DMS114 treated with DMSO at 0.1 percent for 48 hours (cell line): ENCODE measurements at regions not wholly inside any gene's neighbourhood (a gene's known extent, or its start where the extent isn't known, plus 50 kb on each side); places are given as distances from the start of the nearest gene placed in this dataset.
"Not testable (repeated sequence)": the region's sequence is repeated elsewhere in the genome, so short reads cannot be mapped to it uniquely, and the experiment has no call there.

Experiments used
- DNase-seq: peaks from one replicate; lab custom pipeline; 2025; ENCODE audit not compliant: unreplicated experiment; lab: John Stamatoyannopoulos, UW

DNA sequence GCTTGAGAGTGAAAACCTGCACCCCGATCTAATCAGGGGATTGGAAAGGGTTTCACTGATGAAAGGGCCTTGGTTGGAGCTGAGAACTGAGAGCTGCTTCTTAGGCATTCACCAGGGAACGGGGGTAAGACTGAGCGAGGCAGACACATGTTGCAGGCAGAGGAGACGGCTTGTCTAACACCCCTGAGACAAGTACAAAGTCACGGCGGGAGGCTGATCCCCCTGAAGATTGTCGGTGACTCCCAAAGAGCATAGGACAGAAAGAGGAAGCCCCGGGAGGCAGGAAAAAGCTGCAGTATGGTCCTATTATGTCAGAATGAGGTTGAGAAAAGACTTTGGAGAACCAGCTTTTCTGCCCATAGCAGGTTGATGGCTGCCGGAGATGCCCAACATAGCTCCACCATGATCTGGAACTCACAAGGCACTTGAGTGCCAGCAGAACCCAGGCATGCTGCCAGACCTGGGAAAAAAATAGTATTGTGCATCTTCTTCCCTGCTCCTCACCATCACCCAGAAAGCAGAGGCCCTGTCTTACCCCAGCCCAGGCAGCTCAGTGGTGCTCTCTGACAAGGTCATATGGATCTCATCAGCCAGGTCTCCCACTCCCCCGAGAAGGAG lies 463.9 kb upstream of the PROX1 start:
- no peak for DNase-seq

DNA sequence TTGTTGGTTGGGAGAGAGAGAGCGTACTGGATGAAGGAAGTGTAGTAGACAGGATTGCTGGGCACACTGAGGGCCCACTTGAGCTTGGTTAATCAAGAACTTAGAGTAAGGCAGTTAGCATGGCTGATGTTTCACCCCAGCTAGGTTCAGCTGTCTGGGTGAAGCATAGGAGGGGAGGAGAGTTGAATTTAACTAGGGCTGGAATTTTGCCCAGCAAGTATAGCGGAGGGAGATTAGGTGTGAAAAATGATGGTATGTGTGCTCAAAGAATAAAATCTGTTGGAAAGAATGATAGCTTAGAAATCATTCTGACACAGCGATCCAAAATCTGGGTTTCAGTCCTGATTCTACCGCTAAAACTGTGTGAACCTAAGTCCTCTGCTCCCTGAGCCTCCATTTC lies 461.5 kb upstream of the PROX1 start:
- DNase-seq = no peak

DNA sequence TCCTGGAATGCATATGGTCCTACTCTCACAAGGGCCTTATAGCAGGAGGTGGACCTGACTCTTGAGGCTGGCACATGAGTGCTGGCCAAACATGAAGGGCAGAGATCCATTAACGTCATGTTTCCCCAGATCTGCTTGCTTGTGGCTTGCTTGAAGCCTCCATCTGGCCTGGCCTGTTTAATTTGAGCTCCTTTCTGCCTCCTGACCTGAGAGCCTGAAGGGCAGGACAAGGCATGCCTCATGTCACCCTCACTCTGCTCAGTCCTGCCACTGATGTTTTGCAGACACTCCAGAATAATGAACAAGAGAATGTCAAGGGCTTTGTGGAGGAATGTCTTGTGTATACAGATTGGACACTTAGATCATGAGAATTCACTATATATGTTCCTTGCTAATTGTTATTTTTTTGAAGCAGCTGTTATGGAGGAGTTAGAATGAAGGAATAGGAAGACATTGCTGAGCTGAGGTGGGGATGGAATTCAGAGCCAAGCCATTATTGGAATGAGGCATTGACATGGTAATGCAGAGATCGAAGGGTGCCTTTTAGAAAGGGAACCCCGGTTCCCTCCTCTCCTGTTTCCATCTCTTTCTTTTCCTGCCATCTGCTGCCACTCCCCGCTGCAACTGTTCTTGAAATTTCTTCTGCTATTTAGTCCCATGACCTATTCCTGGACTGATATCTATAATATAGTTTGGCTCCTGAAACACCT lies 457.0 kb upstream of the PROX1 start:
- no peak for DNase-seq

DNA sequence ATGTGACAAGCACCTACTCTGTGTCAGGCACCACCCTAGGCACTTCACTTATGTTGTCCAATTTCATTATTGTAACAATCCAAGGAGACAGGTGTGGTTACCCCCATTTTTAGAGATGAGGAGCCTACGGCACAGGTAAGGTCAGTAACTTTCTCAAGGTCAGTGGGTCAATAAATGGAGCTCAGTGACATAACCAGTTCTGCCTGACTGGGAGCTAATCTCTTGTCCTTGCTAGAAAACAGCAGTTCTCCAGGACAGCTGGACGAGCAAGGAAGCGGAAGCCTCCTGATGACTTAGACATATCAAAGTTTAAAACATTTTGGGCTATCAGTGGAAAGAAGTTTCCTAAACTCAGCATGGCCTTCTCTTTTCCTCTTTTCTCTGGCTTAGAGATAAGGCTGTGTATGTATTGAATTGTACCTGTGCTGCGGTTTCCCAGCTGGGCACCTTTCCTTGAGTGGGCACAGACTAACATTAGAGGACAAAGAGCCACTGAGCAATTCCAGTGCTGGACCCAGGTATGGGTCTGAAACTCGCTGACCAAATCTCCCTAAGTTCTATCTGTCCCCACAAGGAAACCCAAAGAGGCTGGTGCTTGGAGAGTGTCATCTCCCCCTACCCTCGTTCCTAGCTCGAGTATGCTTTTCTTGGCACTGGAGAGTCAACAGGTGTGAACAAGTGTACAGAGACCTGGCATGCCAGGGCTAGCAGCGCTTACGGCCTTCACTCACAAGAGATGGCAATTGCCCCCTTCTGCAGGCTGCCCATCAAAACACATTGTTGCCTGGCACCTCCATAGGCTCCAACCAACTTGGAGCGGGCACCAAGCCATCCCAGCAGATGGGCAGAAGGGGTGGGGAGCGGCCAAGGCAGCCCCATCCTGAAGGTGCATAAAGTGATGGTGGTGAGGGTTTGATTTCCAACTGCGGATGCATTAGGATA lies 456.1 kb upstream of the PROX1 start:
- no peak for DNase-seq

DNA sequence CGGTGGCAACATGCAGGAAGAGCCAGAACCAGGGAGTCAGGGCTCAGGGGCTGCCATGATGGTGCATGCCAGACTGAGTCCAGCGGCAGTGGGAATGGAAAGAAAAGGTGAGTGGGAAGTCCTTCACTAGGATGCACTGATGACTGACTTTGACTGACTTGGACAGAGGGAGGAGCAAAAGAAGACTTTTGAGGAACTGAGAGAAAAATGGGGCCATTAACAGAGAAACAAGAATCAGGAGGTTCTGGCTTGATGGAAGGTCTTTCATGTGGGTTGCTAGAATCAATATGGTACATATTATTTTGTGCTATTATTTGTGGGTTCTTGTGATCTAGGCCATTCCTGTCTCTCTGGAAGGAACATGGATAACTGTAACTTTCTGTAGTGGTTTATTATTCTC lies 454.6 kb upstream of the PROX1 start:
- DNase-seq = no peak

DNA sequence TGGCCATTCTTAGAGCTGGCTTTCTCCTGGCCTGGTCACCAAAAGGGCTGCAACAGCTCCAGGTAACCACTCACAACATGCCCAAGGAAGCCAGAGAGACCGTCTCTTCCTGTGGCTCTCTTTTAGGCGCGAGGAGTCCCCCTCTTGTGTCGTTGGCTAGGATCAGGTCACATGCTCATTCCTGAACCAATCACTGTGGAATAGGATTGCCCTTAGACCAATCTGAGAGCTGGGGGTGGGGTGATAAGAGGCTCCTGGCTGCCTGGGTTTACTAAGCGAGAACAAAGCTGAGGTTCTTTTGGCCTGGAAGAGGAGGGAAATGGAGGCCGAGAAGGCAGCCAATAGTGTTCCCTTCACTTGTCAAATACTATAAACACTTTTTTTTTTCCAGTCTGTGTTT lies 452.1 kb upstream of the PROX1 start:
- no peak for DNase-seq

DNA sequence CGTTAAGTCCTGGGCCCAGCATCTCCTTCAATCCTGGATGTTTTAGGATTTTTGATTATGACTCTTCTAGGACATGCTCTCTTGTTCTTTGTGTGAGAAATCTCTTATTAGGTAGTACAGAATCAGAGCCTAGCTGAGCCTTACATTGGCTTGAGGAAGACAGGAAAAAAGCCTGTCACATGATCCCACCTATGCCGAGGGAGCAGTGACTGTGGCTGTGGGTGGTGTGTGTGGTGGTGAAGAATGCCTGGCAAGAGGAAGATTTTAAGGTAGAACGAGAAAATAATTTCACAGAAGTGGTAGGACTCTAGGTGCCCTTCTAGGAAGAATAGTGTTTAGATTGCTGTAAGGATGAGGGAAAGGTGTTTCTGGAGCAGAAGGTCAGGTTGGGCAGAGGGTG lies 449.5 kb upstream of the PROX1 start:
- DNase-seq = no peak

DNA sequence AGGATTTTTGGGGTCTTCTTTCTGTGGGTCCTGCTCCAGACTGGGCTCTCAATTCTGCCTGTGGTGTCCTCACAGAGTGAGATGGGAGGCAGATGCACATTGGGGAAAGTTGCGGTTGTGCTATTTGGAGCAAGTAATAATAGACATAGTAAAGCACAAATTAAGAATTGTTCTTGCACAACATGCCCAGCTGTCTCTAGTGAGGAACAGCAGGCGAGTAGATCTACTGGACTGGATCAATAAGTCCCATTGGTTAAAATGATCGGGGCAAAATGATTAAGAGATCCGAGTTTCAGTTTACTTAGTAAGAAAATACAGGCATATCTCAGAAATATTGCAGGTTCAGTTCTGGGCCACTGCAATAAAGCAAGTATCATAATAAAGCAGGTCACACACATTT lies 448.3 kb upstream of the PROX1 start:
- no peak for DNase-seq

DNA sequence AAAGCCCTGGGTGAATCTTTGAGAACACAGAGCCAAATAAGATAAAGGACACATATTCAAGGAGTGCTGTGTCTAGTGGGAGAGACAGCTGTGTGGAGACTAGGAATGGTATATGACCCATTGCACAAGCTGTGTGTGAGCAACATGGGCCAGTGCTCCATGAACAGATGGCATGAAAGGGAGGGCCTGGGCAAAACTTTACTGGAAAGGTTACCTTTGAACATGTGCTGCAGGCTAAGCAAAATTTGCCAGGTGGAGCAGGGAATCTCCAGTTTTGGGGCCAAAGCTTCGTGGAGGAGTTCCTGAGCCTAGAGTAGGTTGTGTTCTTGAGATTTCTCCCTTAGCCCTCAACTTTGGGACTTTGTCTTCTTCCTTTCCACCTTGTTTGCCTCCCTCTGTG lies 446.1 kb upstream of the PROX1 start:
- DNase-seq = no peak

DNA sequence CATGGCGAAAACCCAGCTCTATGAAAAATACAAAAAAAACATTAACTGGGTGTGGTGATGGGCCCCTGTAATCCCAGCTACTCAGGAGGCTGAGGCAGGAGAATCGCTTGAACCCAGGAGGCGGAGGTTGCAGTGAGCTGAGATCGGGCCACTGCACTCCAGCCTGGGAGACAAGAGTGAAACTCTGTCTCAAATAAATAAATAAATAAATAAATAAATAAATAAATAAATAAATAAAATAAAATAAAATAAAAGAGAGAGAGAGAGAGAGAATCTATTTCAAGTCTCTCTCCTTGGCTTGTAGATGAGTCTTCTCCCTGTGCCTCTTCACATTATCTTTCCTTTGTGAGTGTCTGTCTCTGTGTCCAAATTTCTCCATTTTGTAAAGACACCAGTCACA lies 442.6 kb upstream of the PROX1 start:
- not testable (repeated sequence) for DNase-seq

DNA sequence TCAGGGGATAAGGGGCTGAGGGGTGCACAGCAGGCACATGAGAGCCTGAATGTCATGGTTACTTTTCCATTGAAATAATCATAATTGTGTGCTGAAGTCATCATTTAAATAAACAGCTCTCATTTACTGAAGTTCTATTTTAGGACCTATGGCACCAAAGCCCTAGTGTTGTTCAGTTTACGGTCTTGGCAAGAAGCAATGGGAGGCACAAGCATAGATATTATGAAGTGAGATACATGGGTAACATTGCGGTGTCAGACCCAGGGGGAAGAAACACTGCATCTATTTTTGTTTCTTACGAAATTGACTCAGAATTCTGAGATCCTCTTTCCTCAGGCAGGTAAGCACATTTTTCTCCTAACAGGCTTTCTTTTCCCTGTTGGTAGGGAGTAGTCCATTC lies 437.8 kb upstream of the PROX1 start:
- no peak for DNase-seq

DNA sequence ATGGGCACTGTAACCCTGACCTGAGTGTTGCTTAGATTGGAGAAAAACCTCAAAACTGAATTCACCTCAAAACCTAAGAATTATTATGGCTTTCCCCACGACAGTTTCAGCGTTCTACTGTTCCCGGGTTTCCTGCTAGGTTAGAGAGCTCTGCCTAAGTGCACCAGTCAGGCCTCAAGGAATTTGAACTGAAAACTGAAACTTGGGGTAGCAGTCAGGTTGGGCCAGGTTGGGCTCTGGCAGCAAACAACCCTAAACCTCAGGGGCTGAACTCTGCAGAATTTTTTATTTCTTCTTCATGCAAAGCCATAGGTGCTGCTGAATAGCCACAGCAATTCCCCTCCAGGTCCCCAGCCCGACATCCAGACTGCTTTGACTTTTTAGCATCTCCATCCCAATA lies 437.0 kb upstream of the PROX1 start:
- DNase-seq = no peak

DNA sequence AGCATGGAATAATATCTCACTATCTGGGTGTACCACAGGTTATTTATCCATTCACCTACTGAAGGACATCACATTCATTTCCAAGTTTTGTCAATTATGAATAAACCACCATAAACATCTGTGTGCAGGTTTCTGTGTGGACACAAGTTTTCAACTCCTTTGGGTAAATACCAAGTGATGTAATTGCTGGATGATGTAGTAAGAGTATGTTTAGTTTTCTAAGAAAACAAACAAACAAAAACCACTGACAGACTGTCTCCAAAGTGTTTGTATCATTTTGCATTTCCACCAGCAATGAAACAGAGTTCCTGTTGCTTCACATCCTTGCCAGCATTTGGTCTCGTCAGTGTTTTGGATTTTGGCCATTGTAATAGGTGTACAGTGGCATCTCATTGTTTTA lies 435.7 kb upstream of the PROX1 start:
- DNase-seq = no peak

DNA sequence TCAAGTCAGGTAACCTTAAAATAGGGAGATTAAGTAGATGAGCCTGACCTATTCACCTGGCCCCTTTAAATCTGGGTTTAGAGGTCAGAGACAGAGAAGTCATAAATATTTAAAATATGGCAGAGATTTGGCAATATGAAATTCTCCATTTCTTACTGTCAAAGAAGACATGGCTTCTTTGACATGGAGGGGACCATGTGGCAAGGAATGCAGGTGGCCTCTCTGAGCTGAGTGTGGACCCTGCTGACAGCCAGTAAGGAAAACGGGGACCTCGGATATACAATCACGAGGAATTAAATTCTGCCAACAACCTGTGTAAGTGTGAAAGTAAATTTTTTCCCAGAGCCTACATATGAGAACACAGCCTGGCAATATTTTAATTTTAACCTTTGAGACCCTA lies 427.5 kb upstream of the PROX1 start:
- DNase-seq = no peak

DNA sequence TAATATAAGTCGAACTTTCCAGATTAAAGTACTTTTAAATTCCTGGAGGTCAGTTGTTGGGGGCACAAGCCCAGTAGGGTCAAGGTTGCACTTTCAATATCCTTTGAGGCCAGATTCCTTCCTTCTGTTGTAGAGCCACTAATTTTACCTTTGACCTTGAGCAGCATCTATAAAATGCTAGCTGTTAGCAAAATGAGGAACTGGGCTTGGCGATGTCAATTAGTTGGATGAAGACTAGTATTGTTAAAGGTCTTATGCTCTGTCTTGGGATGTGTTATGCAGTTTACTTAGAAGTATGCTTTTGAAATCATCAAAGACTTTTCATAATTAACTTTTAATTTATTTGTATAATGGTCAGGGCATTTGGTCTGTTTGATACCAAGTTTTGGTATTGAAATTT lies 425.9 kb upstream of the PROX1 start:
- DNase-seq = no peak

DNA sequence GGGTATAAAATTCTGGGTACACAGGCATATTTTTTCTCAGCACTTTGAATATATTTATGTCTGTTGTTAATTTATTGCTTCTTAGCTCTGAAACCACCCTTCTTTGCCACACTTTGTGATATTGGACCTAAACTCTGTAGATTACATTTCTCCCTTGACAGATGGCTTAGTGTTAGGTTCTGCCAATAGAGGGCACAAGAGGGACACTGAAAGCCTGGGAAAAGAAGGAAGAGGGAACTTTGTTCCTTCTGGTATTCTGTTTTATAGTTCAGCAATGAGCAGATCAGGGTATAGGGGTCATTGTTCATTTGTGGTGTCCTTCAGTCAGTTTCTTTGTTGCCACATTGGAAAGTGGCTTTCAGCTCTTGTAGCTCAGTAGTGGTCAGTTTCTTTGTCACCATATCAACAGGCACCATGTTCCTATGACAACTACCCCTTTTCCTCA lies 423.5 kb upstream of the PROX1 start:
- no peak for DNase-seq

DNA sequence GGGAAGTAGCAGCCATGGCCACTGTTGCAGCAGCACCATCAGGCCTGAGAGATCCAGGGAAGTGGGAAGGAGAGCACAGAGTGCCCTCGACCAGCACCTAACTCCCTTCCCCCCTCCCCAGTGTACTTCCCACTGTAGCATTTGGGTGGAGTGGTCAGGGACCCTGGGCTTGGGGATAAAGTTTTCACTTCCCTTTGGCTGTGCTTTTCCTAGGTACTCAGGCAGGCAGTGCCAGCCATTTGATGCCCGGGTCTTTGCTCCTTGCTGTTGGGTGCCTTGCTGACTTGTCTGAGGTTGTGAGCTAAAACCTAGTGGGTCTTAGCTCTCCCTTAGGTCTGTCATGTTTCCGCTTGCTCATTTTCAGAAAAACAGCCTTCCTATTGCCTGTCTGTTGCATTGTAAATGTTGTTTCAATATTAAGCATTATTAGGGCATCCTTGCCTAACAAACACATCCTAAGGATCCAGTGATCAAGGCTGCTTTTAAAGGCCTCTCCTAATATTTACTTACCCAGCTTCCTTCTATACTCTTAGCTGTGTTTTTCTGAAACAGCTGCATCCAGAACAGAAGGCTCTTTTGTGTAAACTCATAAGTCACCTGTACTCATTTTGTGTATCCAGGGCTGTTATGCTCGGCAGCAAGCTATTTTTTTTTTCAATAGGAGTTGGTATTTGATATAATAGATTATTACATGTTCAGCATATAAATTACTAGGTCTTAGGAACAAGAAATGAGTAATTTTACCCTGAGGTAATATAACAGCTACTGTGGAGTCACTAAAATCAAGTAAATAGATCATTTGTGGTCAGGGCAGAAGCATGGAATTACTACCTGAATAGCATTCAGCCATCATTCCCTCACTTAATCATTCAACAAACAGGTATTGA lies 418.6 kb upstream of the PROX1 start:
- DNase-seq = no peak

DNA sequence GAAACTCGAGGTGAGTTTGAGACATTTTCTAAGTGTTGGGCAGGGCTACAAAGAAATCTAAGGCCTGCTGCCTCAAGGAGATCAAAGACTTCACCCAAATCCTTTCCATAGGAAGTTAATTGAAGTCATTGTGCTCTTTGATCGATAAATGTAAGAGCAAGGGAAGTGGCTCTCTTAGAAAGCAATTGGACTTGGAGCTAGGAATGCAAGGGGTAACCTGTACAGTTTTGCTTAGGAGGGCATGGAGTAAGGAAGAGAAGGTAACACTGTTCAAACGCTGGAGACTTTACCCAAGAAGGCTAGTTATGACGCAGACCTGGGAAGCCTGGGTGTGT lies 418.0 kb upstream of the PROX1 start:
- DNase-seq = no peak

DNA sequence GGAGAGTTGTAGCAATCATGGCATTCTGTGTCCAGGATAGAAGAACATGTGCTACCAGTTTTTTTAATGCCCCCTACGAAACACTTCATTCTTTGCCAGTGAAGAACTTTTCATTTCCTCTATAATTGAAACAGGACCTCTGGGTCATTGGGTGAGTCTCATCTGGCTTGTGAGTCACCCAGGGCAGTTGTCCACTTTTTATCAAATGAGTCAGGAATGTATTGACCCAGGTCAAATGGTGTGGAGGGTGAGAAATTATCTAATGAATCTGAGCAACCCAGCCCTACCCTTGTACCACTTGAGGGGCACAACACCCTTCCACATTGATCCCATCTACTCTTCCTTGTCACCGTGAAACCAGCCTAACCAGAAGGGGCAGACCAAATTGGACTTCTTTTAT lies 417.3 kb upstream of the PROX1 start:
- DNase-seq = no peak

DNA sequence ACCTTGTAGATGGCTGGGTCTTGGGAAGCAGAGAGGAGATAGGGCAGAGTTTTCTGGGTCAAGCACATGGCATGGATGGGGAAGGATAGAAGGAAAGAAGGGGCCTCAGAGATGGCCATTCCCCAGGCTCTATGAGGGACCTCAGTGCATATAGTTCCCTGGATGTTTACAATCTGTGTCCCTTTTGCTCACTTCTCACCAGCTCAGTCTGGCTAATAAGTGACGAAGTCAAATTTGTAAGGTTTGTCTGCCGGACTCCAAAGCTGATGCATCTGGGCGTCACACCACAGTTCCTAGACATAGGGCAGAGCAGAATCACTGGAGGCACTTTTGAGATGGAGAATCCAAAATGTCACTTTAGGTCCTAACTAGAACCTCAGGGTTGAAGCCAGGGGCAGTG lies 416.4 kb upstream of the PROX1 start:
- no peak for DNase-seq

DNA sequence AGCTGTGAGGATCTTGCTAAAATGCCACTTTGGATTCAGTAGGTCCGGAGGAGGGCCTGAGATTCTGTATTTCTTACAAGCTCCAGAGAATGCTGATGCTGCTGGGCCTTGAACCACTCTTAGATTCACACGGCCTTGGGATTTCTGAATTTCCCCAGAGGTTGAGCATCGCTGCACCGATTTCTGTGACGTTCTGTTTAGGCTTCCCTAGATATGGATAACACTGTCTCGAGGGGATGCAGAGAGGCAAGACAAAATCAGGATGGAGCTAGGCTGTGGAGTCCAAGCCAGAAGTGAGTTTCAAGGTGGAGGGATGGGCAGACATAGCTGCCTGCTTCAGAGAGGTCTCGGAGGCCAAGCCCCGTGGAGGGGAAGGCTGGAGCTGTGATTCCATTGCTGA lies 415.9 kb upstream of the PROX1 start:
- no peak for DNase-seq
